Natural killer cell (primary cell): ENCODE measurements at regions not wholly inside any gene's neighbourhood (a gene's known extent, or its start where the extent isn't known, plus 50 kb on each side); places are given as distances from the start of the nearest gene placed in this dataset.

ENCODE experiments used
- ATAC-seq, 3 donors: fragments of 150-1000 bp in 2 of 3; fragments of 200-7000 bp in 1 of 3; cut with Tn5 transposase; 1 replicate in 1 of 3; 2 replicates in 2 of 3; pipeline ENCODE4 v1.10.0; 2021; ENCODE audit warnings: mild to moderate bottlenecking in 2 of 3, moderate library complexity in 2 of 3
- DNase-seq, 2 donors: peaks; one replicate each; pipeline versions ENCODE4 v3.0.0 to v3.0.0-alpha.2; 2013 to 2021; ENCODE audit warnings: mixed read lengths in 1 of 2
- H3K27ac ChIP-seq: one replicate; pipeline ENCODE4 v1.5.1; 2013; ENCODE audit warnings: mild to moderate bottlenecking, low read length
- H3K27me3 ChIP-seq: one replicate; pipeline ENCODE4 v1.6.1; 2013; ENCODE audit warnings: low read length; ENCODE audit not compliant: control insufficient read depth, insufficient read depth
- H3K36me3 ChIP-seq: one replicate; pipeline ENCODE4 v1.6.1; 2013; ENCODE audit warnings: low read length; ENCODE audit not compliant: control insufficient read depth, insufficient read depth
- H3K4me1 ChIP-seq: one replicate; pipeline ENCODE4 v1.6.1; 2013; ENCODE audit warnings: low read length; ENCODE audit not compliant: control insufficient read depth, insufficient read depth
- H3K4me3 ChIP-seq: one replicate; pipeline ENCODE4 v1.5.1; 2013; ENCODE audit warnings: low read length
- H3K9me3 ChIP-seq: one replicate; pipeline ENCODE4 v1.6.1; 2013; ENCODE audit warnings: low read length; ENCODE audit not compliant: control insufficient read depth, insufficient read depth
- H3K27ac Mint-ChIP-seq, 2 donors: one replicate each; pipeline ENCODE4 v1.8.0; 2022; ENCODE audit warnings: mild to moderate bottlenecking in 2 of 2, mixed read lengths in 2 of 2, moderate library complexity in 1 of 2
- H3K27me3 Mint-ChIP-seq, 2 donors: one replicate each; pipeline ENCODE4 v1.8.0; 2022; ENCODE audit warnings: low read depth in 2 of 2, mixed read lengths in 2 of 2
- H3K36me3 Mint-ChIP-seq: one replicate; pipeline ENCODE4 v1.8.0; 2022; ENCODE audit warnings: mixed read lengths
- H3K4me1 Mint-ChIP-seq, 2 donors: one replicate each; pipeline ENCODE4 v1.8.0; 2022; ENCODE audit warnings: mixed read lengths in 2 of 2
- H3K4me3 Mint-ChIP-seq: one replicate; pipeline ENCODE4 v1.8.0; 2022; ENCODE audit warnings: mild to moderate bottlenecking, moderate library complexity, mixed read lengths
- H3K9me3 Mint-ChIP-seq, 2 donors: one replicate each; pipeline ENCODE4 v1.8.0; 2022; ENCODE audit warnings: mixed read lengths in 2 of 2
- WGBS: methylation state at CpG from one replicate; pipeline ENCODE4 v1.1.7; 2013; ENCODE audit warnings: missing lambda C conversion rate; ENCODE audit not compliant: insufficient coverage; 5-methylcytosine and 5-hydroxymethylcytosine counted together
- intact Hi-C: fragments of 100-400 bp; cut with micrococcal nuclease; formaldehyde crosslinking; loops from one replicate; pipeline ENCODE4 v1.14.2; 2022
- TF ChIP-seq, protein P1 (sequence below): fragments of 200-600 bp; IDR thresholded peaks from one replicate; pipeline ENCODE4 v1.8.0; 2022; ENCODE audit warnings: antibody characterized with exemption

DNA sequence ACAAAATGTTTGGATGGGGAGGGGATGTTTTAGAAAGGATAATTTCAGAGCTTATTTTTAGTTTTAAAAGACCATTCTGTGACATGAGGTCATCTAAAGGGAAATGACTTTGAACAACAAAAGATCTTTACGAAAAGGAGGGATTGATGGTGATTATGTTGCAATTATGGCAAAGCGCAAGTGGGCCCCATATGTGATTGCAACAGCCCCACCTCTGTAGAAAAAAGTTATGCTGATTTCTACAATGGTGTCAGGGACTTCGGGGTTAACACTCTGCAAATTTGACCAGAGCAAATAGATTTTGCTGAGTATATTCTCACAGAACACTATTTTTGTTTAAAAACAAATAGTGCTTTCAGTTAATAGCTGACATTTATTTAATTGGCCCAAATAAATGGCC is 312.8 kb downstream of the NSG2 start:
- Histone ChIP-seq H3K27me3 (no peaks in the 10 kb centered on the region), H3K4me3 (no peak overlapping the region), H3K9me3 (no peaks in the 10 kb centered on the region), H3K4me1 (no peaks in the 10 kb centered on the region), H3K36me3 (no peaks in the 10 kb centered on the region), H3K27ac (no peak overlapping the region)
- no peak overlapping the region for H3K27ac Mint-ChIP-seq
- peaks cover 0 to 6% of the 10 kb centered on the region in 2 donors for H3K27me3 Mint-ChIP-seq
- WGBS, result 85% methylated on average over 3 of the region's 3 CpGs
- DNase-seq, result no peak
- no peak overlapping the region for H3K4me3 Mint-ChIP-seq
- H3K9me3 Mint-ChIP-seq, result peaks cover 11 to 17% of the 10 kb centered on the region in 2 donors
- TF ChIP-seq, protein P1, sequence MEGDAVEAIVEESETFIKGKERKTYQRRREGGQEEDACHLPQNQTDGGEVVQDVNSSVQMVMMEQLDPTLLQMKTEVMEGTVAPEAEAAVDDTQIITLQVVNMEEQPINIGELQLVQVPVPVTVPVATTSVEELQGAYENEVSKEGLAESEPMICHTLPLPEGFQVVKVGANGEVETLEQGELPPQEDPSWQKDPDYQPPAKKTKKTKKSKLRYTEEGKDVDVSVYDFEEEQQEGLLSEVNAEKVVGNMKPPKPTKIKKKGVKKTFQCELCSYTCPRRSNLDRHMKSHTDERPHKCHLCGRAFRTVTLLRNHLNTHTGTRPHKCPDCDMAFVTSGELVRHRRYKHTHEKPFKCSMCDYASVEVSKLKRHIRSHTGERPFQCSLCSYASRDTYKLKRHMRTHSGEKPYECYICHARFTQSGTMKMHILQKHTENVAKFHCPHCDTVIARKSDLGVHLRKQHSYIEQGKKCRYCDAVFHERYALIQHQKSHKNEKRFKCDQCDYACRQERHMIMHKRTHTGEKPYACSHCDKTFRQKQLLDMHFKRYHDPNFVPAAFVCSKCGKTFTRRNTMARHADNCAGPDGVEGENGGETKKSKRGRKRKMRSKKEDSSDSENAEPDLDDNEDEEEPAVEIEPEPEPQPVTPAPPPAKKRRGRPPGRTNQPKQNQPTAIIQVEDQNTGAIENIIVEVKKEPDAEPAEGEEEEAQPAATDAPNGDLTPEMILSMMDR, result no peak
- H3K4me1 Mint-ChIP-seq, result no peaks in the 10 kb centered on the region
- intact Hi-C loops, result no loop called here
- ATAC-seq, result no peak
- H3K36me3 Mint-ChIP-seq, result no peaks in the 10 kb centered on the region

DNA sequence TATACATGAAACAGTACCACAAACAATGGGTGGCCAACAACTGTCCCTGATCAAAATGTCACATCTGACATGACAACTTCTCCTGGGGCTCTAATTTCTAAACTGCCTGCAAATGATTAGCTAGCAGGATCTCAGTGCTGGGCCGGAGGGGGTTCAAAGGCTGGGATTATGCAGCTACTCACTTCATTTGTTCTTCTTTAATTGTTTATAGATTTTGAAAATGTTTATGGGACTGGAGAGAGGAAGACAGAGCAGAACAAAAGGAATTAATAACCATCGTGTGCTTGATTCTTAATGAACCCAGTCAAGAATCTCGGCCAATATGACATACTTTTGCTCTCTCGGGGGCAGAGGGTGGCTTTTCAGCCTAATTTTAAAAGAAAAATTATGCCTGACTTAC is 313.6 kb downstream of the NSG2 start:
- Histone ChIP-seq H3K4me3 (no peak overlapping the region), H3K9me3 (no peaks in the 10 kb centered on the region), H3K4me1 (no peaks in the 10 kb centered on the region), H3K36me3 (no peaks in the 10 kb centered on the region), H3K27me3 (no peaks in the 10 kb centered on the region), H3K27ac (no peak overlapping the region)
- intact Hi-C loops, result no loop called here
- ATAC-seq (no peak), DNase-seq (no peak)
- H3K4me3 Mint-ChIP-seq, result no peak overlapping the region
- 87% methylated on average over 4 of the region's 4 CpGs for WGBS
- H3K4me1 Mint-ChIP-seq, result no peaks in the 10 kb centered on the region
- H3K36me3 Mint-ChIP-seq, result no peaks in the 10 kb centered on the region
- peaks cover 0 to 6% of the 10 kb centered on the region in 2 donors for H3K27me3 Mint-ChIP-seq
- peaks cover 11 to 20% of the 10 kb centered on the region in 2 donors for H3K9me3 Mint-ChIP-seq
- TF ChIP-seq, protein P1, result no peak
- no peak overlapping the region for H3K27ac Mint-ChIP-seq

DNA sequence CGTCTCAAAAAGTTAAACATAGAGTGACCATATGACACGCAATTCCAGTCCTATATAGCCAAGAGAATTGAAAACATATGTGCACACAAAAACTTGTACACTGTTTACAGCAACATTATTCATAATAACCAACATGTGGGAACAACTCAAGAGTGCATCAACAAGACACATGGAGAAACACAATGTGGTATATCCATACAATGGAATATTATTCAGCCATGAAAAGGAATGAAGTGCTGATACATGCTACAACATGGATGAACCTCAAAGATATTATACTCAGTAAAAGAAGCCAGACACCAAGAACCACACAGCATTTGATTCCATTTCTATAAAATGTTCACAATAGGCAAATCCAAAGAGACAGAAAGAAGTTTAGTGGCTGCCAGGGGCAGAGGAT is 317.0 kb downstream of the NSG2 start:
- H3K27me3 Mint-ChIP-seq, result peaks cover 0 to 5% of the 10 kb centered on the region in 2 donors
- peaks cover 6 to 14% of the 10 kb centered on the region in 2 donors for H3K9me3 Mint-ChIP-seq
- no peak overlapping the region for H3K4me3 Mint-ChIP-seq
- Histone ChIP-seq H3K27me3 (no peaks in the 10 kb centered on the region), H3K36me3 (no peaks in the 10 kb centered on the region), H3K4me1 (no peaks in the 10 kb centered on the region), H3K27ac (no peak overlapping the region), H3K4me3 (no peak overlapping the region), H3K9me3 (no peaks in the 10 kb centered on the region)
- no peaks in the 10 kb centered on the region for H3K36me3 Mint-ChIP-seq
- intact Hi-C loops, result no loop called here
- no peaks in the 10 kb centered on the region for H3K4me1 Mint-ChIP-seq
- TF ChIP-seq, protein P1, result no peak
- no peak for DNase-seq
- 96% methylated on average over 2 of the region's 2 CpGs for WGBS
- H3K27ac Mint-ChIP-seq, result no peak overlapping the region
- ATAC-seq, result no peak

DNA sequence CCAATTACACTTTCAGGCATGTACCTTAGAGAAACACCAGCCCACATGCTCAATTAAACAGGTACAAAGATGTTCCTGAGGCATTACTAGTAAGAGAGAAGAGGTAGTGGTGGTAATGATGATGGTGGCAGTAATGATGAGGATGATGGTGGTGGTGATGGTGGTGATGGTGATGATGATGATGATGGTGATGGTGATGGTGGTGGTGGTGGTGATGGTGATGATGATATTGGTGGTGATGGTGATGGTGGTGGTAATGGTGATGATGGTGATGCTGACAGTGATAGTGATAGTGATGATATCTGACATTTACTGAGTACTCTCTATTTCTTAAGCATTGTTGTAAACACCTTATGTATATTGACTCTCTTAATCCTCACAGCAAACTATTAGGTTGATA is 318.4 kb downstream of the NSG2 start:
- H3K27me3 ChIP-seq, result no peaks in the 10 kb centered on the region
- ATAC-seq, result no peak
- no peaks in the 10 kb centered on the region for H3K4me1 ChIP-seq
- DNase-seq, result no peak
- no peaks in the 10 kb centered on the region for H3K36me3 ChIP-seq
- H3K9me3 Mint-ChIP-seq, result peaks cover 6 to 14% of the 10 kb centered on the region in 2 donors
- H3K27ac ChIP-seq, result no peak overlapping the region
- no peaks in the 10 kb centered on the region for H3K4me1 Mint-ChIP-seq
- no peaks in the 10 kb centered on the region for H3K36me3 Mint-ChIP-seq
- H3K27me3 Mint-ChIP-seq, result peaks cover 0 to 3% of the 10 kb centered on the region in 2 donors
- TF ChIP-seq, protein P1, result no peak
- no peak overlapping the region for H3K4me3 ChIP-seq
- H3K4me3 Mint-ChIP-seq, result no peak overlapping the region
- intact Hi-C loops, result no loop called here
- no peak overlapping the region for H3K27ac Mint-ChIP-seq
- no peaks in the 10 kb centered on the region for H3K9me3 ChIP-seq
